ENCODE measurements at regions not wholly inside any gene's neighbourhood (a gene's known extent, or its start where the extent isn't known, plus 50 kb on each side); places are given as distances from the start of the nearest gene placed in this dataset.

GRCh38 chr7:98713165-98713810 is 96.2 kb downstream of the NPTX2 start:
- DNase-seq (ENCODE audit: low read depth in 6 of 9, low spot score in 9 of 9) = no peak
- no peak overlapping the region for H3K4me3 ChIP-seq (ENCODE audit: low read length in 2 of 2)
- WGBS = 52% methylated on average over 6 of the region's 6 CpGs

GRCh38 chr7:98719396-98719795 is 102.3 kb downstream of the NPTX2 start:
- 83% methylated on average over 8 of the region's 8 CpGs for WGBS
- H3K36me3 ChIP-seq (ENCODE audit: control insufficient read depth in 2 of 2, insufficient read depth in 2 of 2, low read length in 1 of 2) = no peaks in the 10 kb centered on the region
- H3K4me3 ChIP-seq (ENCODE audit: low read length in 2 of 2) = no peak overlapping the region

More at GRCh38 chr7:98713165-98713810, 96.2 kb downstream of the NPTX2 start:
- Histone ChIP-seq H3K36me3 (ENCODE audit: control insufficient read depth in 2 of 2, insufficient read depth in 2 of 2, low read length in 1 of 2) (no peaks in the 10 kb centered on the region), H3K9me3 (ENCODE audit: control insufficient read depth in 2 of 2, insufficient read depth in 1 of 2, low read length in 1 of 2) (no peaks in the 10 kb centered on the region), H3K4me1 (ENCODE audit: control insufficient read depth in 2 of 2, insufficient read depth in 2 of 2, low read length in 2 of 2) (no peaks in the 10 kb centered on the region), H3K27me3 (ENCODE audit: control insufficient read depth in 2 of 2, insufficient read depth in 1 of 2, low read length in 1 of 2) (no peaks in the 10 kb centered on the region), H3K27ac (ENCODE audit: low read depth in 1 of 2, low read length in 1 of 2) (no peak overlapping the region)

GRCh38 chr7:98722402-98722801 is 105.3 kb downstream of the NPTX2 start:
- Histone ChIP-seq H3K36me3 (ENCODE audit: control insufficient read depth in 2 of 2, insufficient read depth in 2 of 2, low read length in 1 of 2) (no peaks in the 10 kb centered on the region), H3K9me3 (ENCODE audit: control insufficient read depth in 2 of 2, insufficient read depth in 1 of 2, low read length in 1 of 2) (no peaks in the 10 kb centered on the region), H3K27ac (ENCODE audit: low read depth in 1 of 2, low read length in 1 of 2) (no peak overlapping the region), H3K4me3 (ENCODE audit: low read length in 2 of 2) (no peak overlapping the region), H3K27me3 (ENCODE audit: control insufficient read depth in 2 of 2, insufficient read depth in 1 of 2, low read length in 1 of 2) (no peaks in the 10 kb centered on the region), H3K4me1 (ENCODE audit: control insufficient read depth in 2 of 2, insufficient read depth in 2 of 2, low read length in 2 of 2) (no peaks in the 10 kb centered on the region)
- DNase-seq (ENCODE audit: low read depth in 6 of 9, low spot score in 9 of 9) = no peak
- 81% methylated on average over 4 of the region's 4 CpGs for WGBS

More at GRCh38 chr7:98719396-98719795, 102.3 kb downstream of the NPTX2 start:
- DNase-seq (ENCODE audit: low read depth in 6 of 9, low spot score in 9 of 9) = no peak
- Histone ChIP-seq H3K27ac (ENCODE audit: low read depth in 1 of 2, low read length in 1 of 2) (no peak overlapping the region), H3K27me3 (ENCODE audit: control insufficient read depth in 2 of 2, insufficient read depth in 1 of 2, low read length in 1 of 2) (no peaks in the 10 kb centered on the region), H3K9me3 (ENCODE audit: control insufficient read depth in 2 of 2, insufficient read depth in 1 of 2, low read length in 1 of 2) (no peaks in the 10 kb centered on the region), H3K4me1 (ENCODE audit: control insufficient read depth in 2 of 2, insufficient read depth in 2 of 2, low read length in 2 of 2) (no peaks in the 10 kb centered on the region)

- DNase-seq (ENCODE audit: low read depth in 6 of 9, low spot score in 9 of 9) = no peak
- Histone ChIP-seq H3K4me1 (ENCODE audit: control insufficient read depth in 2 of 2, insufficient read depth in 2 of 2, low read length in 2 of 2) (no peaks in the 10 kb centered on the region), H3K4me3 (ENCODE audit: low read length in 2 of 2) (no peak overlapping the region), H3K9me3 (ENCODE audit: control insufficient read depth in 2 of 2, insufficient read depth in 1 of 2, low read length in 1 of 2) (no peaks in the 10 kb centered on the region), H3K27me3 (ENCODE audit: control insufficient read depth in 2 of 2, insufficient read depth in 1 of 2, low read length in 1 of 2) (no peaks in the 10 kb centered on the region), H3K36me3 (ENCODE audit: control insufficient read depth in 2 of 2, insufficient read depth in 2 of 2, low read length in 1 of 2) (no peaks in the 10 kb centered on the region), H3K27ac (ENCODE audit: low read depth in 1 of 2, low read length in 1 of 2) (no peak overlapping the region)
- WGBS = 82% methylated on average over 6 of the region's 6 CpGs
Observed at GRCh38 chr7:98724591-98724990, 107.5 kb downstream of the NPTX2 start.

GRCh38 chr7:98727146-98727709 is 110.1 kb downstream of the NPTX2 start:
- DNase-seq (ENCODE audit: low read depth in 6 of 9, low spot score in 9 of 9) = no peak
- H3K4me3 ChIP-seq (ENCODE audit: low read length in 2 of 2) = no peak overlapping the region

GRCh38 chr7:98728555-98728954 is 111.5 kb downstream of the NPTX2 start:
- Histone ChIP-seq H3K9me3 (ENCODE audit: control insufficient read depth in 2 of 2, insufficient read depth in 1 of 2, low read length in 1 of 2) (no peaks in the 10 kb centered on the region), H3K27me3 (ENCODE audit: control insufficient read depth in 2 of 2, insufficient read depth in 1 of 2, low read length in 1 of 2) (peaks cover 0 to 2% of the 10 kb centered on the region in 2 donors), H3K4me1 (ENCODE audit: control insufficient read depth in 2 of 2, insufficient read depth in 2 of 2, low read length in 2 of 2) (no peaks in the 10 kb centered on the region), H3K36me3 (ENCODE audit: control insufficient read depth in 2 of 2, insufficient read depth in 2 of 2, low read length in 1 of 2) (no peaks in the 10 kb centered on the region), H3K27ac (ENCODE audit: low read depth in 1 of 2, low read length in 1 of 2) (no peak overlapping the region), H3K4me3 (ENCODE audit: low read length in 2 of 2) (no peak overlapping the region)
- 63% methylated on average over 3 of the region's 3 CpGs for WGBS
- DNase-seq (ENCODE audit: low read depth in 6 of 9, low spot score in 9 of 9) = no peak

More at GRCh38 chr7:98727146-98727709, 110.1 kb downstream of the NPTX2 start:
- H3K4me1 ChIP-seq (ENCODE audit: control insufficient read depth in 2 of 2, insufficient read depth in 2 of 2, low read length in 2 of 2) = no peaks in the 10 kb centered on the region
- no peak overlapping the region for H3K27ac ChIP-seq (ENCODE audit: low read depth in 1 of 2, low read length in 1 of 2)
- no peaks in the 10 kb centered on the region for H3K36me3 ChIP-seq (ENCODE audit: control insufficient read depth in 2 of 2, insufficient read depth in 2 of 2, low read length in 1 of 2)
- 69% methylated on average over 7 of the region's 7 CpGs for WGBS
- H3K9me3 ChIP-seq (ENCODE audit: control insufficient read depth in 2 of 2, insufficient read depth in 1 of 2, low read length in 1 of 2) = no peaks in the 10 kb centered on the region
- peaks cover 0 to 2% of the 10 kb centered on the region in 2 donors for H3K27me3 ChIP-seq (ENCODE audit: control insufficient read depth in 2 of 2, insufficient read depth in 1 of 2, low read length in 1 of 2)

GRCh38 chr7:98729121-98729520 is 112.0 kb downstream of the NPTX2 start:
- no peaks in the 10 kb centered on the region for H3K9me3 ChIP-seq (ENCODE audit: control insufficient read depth in 2 of 2, insufficient read depth in 1 of 2, low read length in 1 of 2)
- WGBS = 78% methylated on average over 7 of the region's 7 CpGs
- no peak for DNase-seq (ENCODE audit: low read depth in 6 of 9, low spot score in 9 of 9)
- peaks cover 0 to 2% of the 10 kb centered on the region in 2 donors for H3K27me3 ChIP-seq (ENCODE audit: control insufficient read depth in 2 of 2, insufficient read depth in 1 of 2, low read length in 1 of 2)
- no peaks in the 10 kb centered on the region for H3K4me1 ChIP-seq (ENCODE audit: control insufficient read depth in 2 of 2, insufficient read depth in 2 of 2, low read length in 2 of 2)
- no peak overlapping the region for H3K4me3 ChIP-seq (ENCODE audit: low read length in 2 of 2)
- no peaks in the 10 kb centered on the region for H3K36me3 ChIP-seq (ENCODE audit: control insufficient read depth in 2 of 2, insufficient read depth in 2 of 2, low read length in 1 of 2)
- no peak overlapping the region for H3K27ac ChIP-seq (ENCODE audit: low read depth in 1 of 2, low read length in 1 of 2)

GRCh38 chr7:98730326-98730725 is 113.2 kb downstream of the NPTX2 start:
- H3K4me1 ChIP-seq (ENCODE audit: control insufficient read depth in 2 of 2, insufficient read depth in 2 of 2, low read length in 2 of 2) = no peaks in the 10 kb centered on the region
- no peaks in the 10 kb centered on the region for H3K9me3 ChIP-seq (ENCODE audit: control insufficient read depth in 2 of 2, insufficient read depth in 1 of 2, low read length in 1 of 2)
- H3K36me3 ChIP-seq (ENCODE audit: control insufficient read depth in 2 of 2, insufficient read depth in 2 of 2, low read length in 1 of 2) = no peaks in the 10 kb centered on the region
- 62% methylated on average over 4 of the region's 4 CpGs for WGBS
- peaks cover 0 to 2% of the 10 kb centered on the region in 2 donors for H3K27me3 ChIP-seq (ENCODE audit: control insufficient read depth in 2 of 2, insufficient read depth in 1 of 2, low read length in 1 of 2)
- no peak overlapping the region for H3K4me3 ChIP-seq (ENCODE audit: low read length in 2 of 2)
- no peak overlapping the region for H3K27ac ChIP-seq (ENCODE audit: low read depth in 1 of 2, low read length in 1 of 2)
- no peak for DNase-seq (ENCODE audit: low read depth in 6 of 9, low spot score in 9 of 9)

- Histone ChIP-seq H3K4me1 (ENCODE audit: control insufficient read depth in 2 of 2, insufficient read depth in 2 of 2, low read length in 2 of 2) (no peaks in the 10 kb centered on the region), H3K36me3 (ENCODE audit: control insufficient read depth in 2 of 2, insufficient read depth in 2 of 2, low read length in 1 of 2) (no peaks in the 10 kb centered on the region), H3K27ac (ENCODE audit: low read depth in 1 of 2, low read length in 1 of 2) (no peak overlapping the region), H3K27me3 (ENCODE audit: control insufficient read depth in 2 of 2, insufficient read depth in 1 of 2, low read length in 1 of 2) (peaks cover 0 to 2% of the 10 kb centered on the region in 2 donors), H3K4me3 (ENCODE audit: low read length in 2 of 2) (no peak overlapping the region), H3K9me3 (ENCODE audit: control insufficient read depth in 2 of 2, insufficient read depth in 1 of 2, low read length in 1 of 2) (no peaks in the 10 kb centered on the region)
- 92% methylated on average over 7 of the region's 7 CpGs for WGBS
- DNase-seq (ENCODE audit: low read depth in 6 of 9, low spot score in 9 of 9) = no peak
Observed at GRCh38 chr7:98731651-98732050, 114.6 kb downstream of the NPTX2 start.
